ENCODE measurements at regions not wholly inside any gene's neighbourhood (a gene's known extent, or its start where the extent isn't known, plus 50 kb on each side); places are given as distances from the start of the nearest gene placed in this dataset.

DNA sequence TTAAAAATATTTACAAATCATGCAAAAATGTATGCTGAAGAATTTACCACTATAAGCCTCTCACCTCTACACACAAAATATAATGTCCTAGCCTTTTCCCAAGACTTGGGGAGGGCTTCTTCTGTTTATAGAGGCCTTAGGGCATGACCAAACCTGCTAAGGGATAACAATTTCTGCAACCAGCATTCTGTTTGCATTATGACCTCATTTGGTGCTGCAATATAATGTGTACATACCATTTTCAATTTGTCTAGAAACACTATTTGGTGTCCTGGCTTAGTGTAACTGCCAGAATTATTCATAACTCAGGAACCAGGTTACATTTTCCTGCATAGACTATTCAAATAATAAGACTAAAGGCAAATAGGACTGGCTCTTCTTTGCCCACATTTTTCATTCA is 446.6 kb upstream of the SORCS1 start:
- no peak for TF ChIP-seq POLR2A (IDR thresholded peaks at IDR 0.05)
- TF ChIP-seq, protein P1, sequence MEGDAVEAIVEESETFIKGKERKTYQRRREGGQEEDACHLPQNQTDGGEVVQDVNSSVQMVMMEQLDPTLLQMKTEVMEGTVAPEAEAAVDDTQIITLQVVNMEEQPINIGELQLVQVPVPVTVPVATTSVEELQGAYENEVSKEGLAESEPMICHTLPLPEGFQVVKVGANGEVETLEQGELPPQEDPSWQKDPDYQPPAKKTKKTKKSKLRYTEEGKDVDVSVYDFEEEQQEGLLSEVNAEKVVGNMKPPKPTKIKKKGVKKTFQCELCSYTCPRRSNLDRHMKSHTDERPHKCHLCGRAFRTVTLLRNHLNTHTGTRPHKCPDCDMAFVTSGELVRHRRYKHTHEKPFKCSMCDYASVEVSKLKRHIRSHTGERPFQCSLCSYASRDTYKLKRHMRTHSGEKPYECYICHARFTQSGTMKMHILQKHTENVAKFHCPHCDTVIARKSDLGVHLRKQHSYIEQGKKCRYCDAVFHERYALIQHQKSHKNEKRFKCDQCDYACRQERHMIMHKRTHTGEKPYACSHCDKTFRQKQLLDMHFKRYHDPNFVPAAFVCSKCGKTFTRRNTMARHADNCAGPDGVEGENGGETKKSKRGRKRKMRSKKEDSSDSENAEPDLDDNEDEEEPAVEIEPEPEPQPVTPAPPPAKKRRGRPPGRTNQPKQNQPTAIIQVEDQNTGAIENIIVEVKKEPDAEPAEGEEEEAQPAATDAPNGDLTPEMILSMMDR (IDR thresholded peaks at IDR 0.05): no peak
